Gastroesophageal sphincter (tissue), 4 donors: ENCODE measurements at regions not wholly inside any gene's neighbourhood (a gene's known extent, or its start where the extent isn't known, plus 50 kb on each side); places are given as distances from the start of the nearest gene placed in this dataset.

Experiments
- ATAC-seq: fragments of 150-250 bp; one replicate; pipeline ENCODE4 v1.9.1; 2016; ENCODE audit warnings: mild to moderate bottlenecking, moderate library complexity
- H3K27ac ChIP-seq, 4 donors: fragments of 200-600 bp; sonication (generic) in 3 of 4; 1 replicate in 3 of 4; 2 replicates in 1 of 4; pipeline ENCODE4 v1.5.1; 2016 to 2019
- H3K27me3 ChIP-seq: fragments of 200-600 bp; sonication (generic); one replicate; pipeline ENCODE4 v1.5.1; 2019
- H3K36me3 ChIP-seq, 2 donors: fragments of 200-600 bp; sonication (generic); one replicate each; pipeline ENCODE4 v1.5.1; 2019; ENCODE audit warnings: control low read depth in 1 of 2
- H3K4me1 ChIP-seq, 3 donors: fragments of 200-600 bp; sonication (generic); 1 replicate in 2 of 3; 2 replicates in 1 of 3; pipeline ENCODE4 v1.5.1; 2016 to 2019; ENCODE audit warnings: control low read depth in 2 of 3
- H3K4me3 ChIP-seq, 2 donors: fragments of 200-600 bp; sonication (generic); one replicate each; pipeline ENCODE4 v1.5.1; 2019; ENCODE audit warnings: mild to moderate bottlenecking in 1 of 2, moderate library complexity in 1 of 2
- H3K9me3 ChIP-seq, 3 donors: fragments of 200-600 bp; sonication (generic); one replicate each; pipeline ENCODE4 v1.5.1; 2017 to 2019; ENCODE audit warnings: control low read depth in 2 of 3
- EP300 ChIP-seq: sonication (generic); formaldehyde crosslinking; IDR thresholded peaks from one replicate; pipeline ENCODE4 v1.6.1; 2017; ENCODE audit warnings: antibody characterized with exemption, mild to moderate bottlenecking
- POLR2A ChIP-seq, 2 donors: fragments of 450-650 bp; IDR thresholded peaks; one replicate each; pipeline ENCODE4 v1.6.1; 2017; ENCODE audit warnings: antibody characterized with exemption in 2 of 2, mild to moderate bottlenecking in 2 of 2, moderate library complexity in 1 of 2
- POLR2AphosphoS5 ChIP-seq: sonication (generic); formaldehyde crosslinking; IDR thresholded peaks from one replicate; pipeline ENCODE4 v1.6.1; 2017; ENCODE audit warnings: antibody characterized with exemption
- WGBS, 2 donors: methylation state at CpG; one replicate each; pipeline ENCODE4 v1.1.5; 2018; ENCODE audit warnings: low coverage in 1 of 2; 5-methylcytosine and 5-hydroxymethylcytosine counted together
- TF ChIP-seq, protein P1 (sequence below), 4 experiments: fragments of 200-600 bp in 2 of 4; fragments of 450-650 bp in 2 of 4; sonication (generic) in 1 of 4; IDR thresholded peaks; one replicate each; pipeline ENCODE4 v1.5.1; 2017 to 2019; ENCODE audit warnings: antibody characterized with exemption in 4 of 4, mild to moderate bottlenecking in 2 of 4, moderate library complexity in 2 of 4

- Histone ChIP-seq H3K27ac (no peak overlapping the region), H3K36me3 (no peaks in the 10 kb centered on the region), H3K27me3 (no peaks in the 10 kb centered on the region), H3K4me3 (no peak overlapping the region), H3K4me1 (peaks cover 0 to 19% (median 7%) of the 10 kb centered on the region in 3 donors), H3K9me3 (no peaks in the 10 kb centered on the region)
- no peak for TF ChIP-seq POLR2A (IDR thresholded peaks at IDR 0.05)
- TF ChIP-seq, protein P1, sequence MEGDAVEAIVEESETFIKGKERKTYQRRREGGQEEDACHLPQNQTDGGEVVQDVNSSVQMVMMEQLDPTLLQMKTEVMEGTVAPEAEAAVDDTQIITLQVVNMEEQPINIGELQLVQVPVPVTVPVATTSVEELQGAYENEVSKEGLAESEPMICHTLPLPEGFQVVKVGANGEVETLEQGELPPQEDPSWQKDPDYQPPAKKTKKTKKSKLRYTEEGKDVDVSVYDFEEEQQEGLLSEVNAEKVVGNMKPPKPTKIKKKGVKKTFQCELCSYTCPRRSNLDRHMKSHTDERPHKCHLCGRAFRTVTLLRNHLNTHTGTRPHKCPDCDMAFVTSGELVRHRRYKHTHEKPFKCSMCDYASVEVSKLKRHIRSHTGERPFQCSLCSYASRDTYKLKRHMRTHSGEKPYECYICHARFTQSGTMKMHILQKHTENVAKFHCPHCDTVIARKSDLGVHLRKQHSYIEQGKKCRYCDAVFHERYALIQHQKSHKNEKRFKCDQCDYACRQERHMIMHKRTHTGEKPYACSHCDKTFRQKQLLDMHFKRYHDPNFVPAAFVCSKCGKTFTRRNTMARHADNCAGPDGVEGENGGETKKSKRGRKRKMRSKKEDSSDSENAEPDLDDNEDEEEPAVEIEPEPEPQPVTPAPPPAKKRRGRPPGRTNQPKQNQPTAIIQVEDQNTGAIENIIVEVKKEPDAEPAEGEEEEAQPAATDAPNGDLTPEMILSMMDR (IDR thresholded peaks at IDR 0.05) = no peak
- no peak for TF ChIP-seq POLR2AphosphoS5
- no peak for TF ChIP-seq EP300
- ATAC-seq = no peak
- whole genome bisulfite sequencing, 2 donors = 74 to 88% methylated on average over 3 of the region's 6 CpGs
Measured at GRCh38 chr9:38316166-38316780, 76.2 kb upstream of the ALDH1B1 start.

GRCh38 chr9:38315085-38315595 is 77.4 kb upstream of the ALDH1B1 start:
- H3K4me1 ChIP-seq = peaks cover 0 to 30% (median 12%) of the 10 kb centered on the region in 3 donors
- no peak overlapping the region for H3K4me3 ChIP-seq
- H3K27me3 ChIP-seq = no peaks in the 10 kb centered on the region
- no peak overlapping the region for H3K27ac ChIP-seq
- ATAC-seq = no peak
- WGBS, 2 donors = 70 to 94% methylated on average over 5 to 8 of the region's 9 CpGs
- no peaks in the 10 kb centered on the region for H3K36me3 ChIP-seq
- TF ChIP-seq POLR2A (IDR thresholded peaks at IDR 0.05) = no peak
- no peak for TF ChIP-seq POLR2AphosphoS5
- no peak for TF ChIP-seq EP300
- TF ChIP-seq, protein P1 (IDR thresholded peaks at IDR 0.05) = no peak
- no peaks in the 10 kb centered on the region for H3K9me3 ChIP-seq

DNA sequence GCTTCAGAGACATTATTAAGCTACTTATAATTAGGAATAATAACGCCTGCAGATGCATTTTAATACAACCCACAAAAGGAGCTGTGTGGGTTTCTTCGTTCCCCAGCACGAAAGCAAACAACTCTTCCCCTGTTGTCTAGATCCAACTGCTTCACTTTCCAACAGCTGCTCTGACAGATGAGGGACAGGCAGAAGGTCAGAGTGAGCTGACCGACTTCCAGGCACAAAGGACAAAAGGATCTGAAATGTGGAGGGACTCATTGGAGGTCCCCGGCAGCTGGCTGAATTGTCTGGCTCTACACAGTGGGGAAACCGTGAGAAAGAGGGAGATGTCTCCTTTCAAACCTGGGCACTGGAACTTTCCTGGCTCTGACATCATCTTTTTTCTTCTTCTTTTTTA is 79.1 kb upstream of the ALDH1B1 start:
- Histone ChIP-seq H3K27ac (no peak overlapping the region), H3K27me3 (no peaks in the 10 kb centered on the region), H3K36me3 (no peaks in the 10 kb centered on the region), H3K9me3 (no peaks in the 10 kb centered on the region), H3K4me1 (peaks cover 0 to 30% (median 7%) of the 10 kb centered on the region in 3 donors), H3K4me3 (no peak overlapping the region)
- 35 to 72% methylated on average over 5 to 6 of the region's 6 CpGs for WGBS, 2 donors
- no peak for TF ChIP-seq EP300
- TF ChIP-seq, protein P1 (IDR thresholded peaks at IDR 0.05) = no peak
- TF ChIP-seq POLR2A (IDR thresholded peaks at IDR 0.05) = no peak
- no peak for TF ChIP-seq POLR2AphosphoS5
- no peak for ATAC-seq

- Histone ChIP-seq H3K9me3 (no peaks in the 10 kb centered on the region), H3K4me1 (peaks cover 0 to 29% (median 7%) of the 10 kb centered on the region in 3 donors), H3K27ac (no peak overlapping the region), H3K36me3 (no peaks in the 10 kb centered on the region), H3K4me3 (no peak overlapping the region), H3K27me3 (no peaks in the 10 kb centered on the region)
- no peak for ATAC-seq
- WGBS, 2 donors = 80% methylated on average over 1 of the region's 4 CpGs; no CpG with 5 or more reads in 1 of the 2 donors
- TF ChIP-seq, protein P1 (IDR thresholded peaks at IDR 0.05) = no peak
- TF ChIP-seq EP300 = no peak
- TF ChIP-seq POLR2AphosphoS5 = no peak
- no peak for TF ChIP-seq POLR2A (IDR thresholded peaks at IDR 0.05)
Measured at GRCh38 chr9:38312406-38312805, 80.1 kb upstream of the ALDH1B1 start.
